Astrocyte (in vitro differentiated cells and primary cell): ENCODE measurements at regions not wholly inside any gene's neighbourhood (a gene's known extent, or its start where the extent isn't known, plus 50 kb on each side); places are given as distances from the start of the nearest gene placed in this dataset.

Experiments
- CTCF ChIP-seq: IDR thresholded peaks from 2 replicates; pipeline ENCODE4 v1.5.1; 2011; ENCODE audit warnings: low read depth, mild to moderate bottlenecking, inconsistent platforms, low read length, moderate library complexity; ENCODE audit not compliant: insufficient read depth
- EZH2 ChIP-seq: IDR thresholded peaks from 2 replicates; pipeline ENCODE4 v1.6.1; 2012; ENCODE audit warnings: mild to moderate bottlenecking, low read length, inconsistent platforms; ENCODE audit not compliant: insufficient read depth

GRCh38 chr18:11405804-11406203 lies 203.6 kb upstream of the SLC35G4 start:
- TF ChIP-seq CTCF (no peak), EZH2 (no peak)
